ENCODE measurements at regions not wholly inside any gene's neighbourhood (a gene's known extent, or its start where the extent isn't known, plus 50 kb on each side); places are given as distances from the start of the nearest gene placed in this dataset.

DNA sequence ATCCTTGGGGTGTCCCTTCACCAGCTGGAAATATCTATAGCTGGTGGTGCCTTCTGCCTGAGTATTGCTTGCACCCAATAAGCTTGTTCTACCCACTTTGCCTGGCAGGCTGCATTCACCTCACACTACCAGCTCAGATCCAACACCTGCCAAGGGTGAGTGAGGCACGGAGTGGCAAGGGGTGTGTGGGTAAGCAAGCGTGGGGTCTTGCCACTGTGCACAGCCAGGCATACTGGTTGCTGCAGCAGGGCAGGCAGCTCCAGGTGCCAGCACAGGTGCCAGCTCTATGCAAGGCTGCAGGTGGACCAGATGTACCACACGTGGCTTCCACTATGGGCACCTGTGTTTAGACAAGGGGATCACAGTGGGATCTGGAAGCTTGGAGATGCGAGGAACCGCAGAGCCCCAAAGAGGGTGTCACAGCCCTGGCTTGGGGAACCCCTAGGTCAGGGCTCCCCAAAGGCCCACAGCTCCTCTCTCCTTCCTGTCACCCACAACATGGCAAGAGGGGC, 167.7 kb upstream of the MRPS30 start (continued):
- TF ChIP-seq, protein P1, sequence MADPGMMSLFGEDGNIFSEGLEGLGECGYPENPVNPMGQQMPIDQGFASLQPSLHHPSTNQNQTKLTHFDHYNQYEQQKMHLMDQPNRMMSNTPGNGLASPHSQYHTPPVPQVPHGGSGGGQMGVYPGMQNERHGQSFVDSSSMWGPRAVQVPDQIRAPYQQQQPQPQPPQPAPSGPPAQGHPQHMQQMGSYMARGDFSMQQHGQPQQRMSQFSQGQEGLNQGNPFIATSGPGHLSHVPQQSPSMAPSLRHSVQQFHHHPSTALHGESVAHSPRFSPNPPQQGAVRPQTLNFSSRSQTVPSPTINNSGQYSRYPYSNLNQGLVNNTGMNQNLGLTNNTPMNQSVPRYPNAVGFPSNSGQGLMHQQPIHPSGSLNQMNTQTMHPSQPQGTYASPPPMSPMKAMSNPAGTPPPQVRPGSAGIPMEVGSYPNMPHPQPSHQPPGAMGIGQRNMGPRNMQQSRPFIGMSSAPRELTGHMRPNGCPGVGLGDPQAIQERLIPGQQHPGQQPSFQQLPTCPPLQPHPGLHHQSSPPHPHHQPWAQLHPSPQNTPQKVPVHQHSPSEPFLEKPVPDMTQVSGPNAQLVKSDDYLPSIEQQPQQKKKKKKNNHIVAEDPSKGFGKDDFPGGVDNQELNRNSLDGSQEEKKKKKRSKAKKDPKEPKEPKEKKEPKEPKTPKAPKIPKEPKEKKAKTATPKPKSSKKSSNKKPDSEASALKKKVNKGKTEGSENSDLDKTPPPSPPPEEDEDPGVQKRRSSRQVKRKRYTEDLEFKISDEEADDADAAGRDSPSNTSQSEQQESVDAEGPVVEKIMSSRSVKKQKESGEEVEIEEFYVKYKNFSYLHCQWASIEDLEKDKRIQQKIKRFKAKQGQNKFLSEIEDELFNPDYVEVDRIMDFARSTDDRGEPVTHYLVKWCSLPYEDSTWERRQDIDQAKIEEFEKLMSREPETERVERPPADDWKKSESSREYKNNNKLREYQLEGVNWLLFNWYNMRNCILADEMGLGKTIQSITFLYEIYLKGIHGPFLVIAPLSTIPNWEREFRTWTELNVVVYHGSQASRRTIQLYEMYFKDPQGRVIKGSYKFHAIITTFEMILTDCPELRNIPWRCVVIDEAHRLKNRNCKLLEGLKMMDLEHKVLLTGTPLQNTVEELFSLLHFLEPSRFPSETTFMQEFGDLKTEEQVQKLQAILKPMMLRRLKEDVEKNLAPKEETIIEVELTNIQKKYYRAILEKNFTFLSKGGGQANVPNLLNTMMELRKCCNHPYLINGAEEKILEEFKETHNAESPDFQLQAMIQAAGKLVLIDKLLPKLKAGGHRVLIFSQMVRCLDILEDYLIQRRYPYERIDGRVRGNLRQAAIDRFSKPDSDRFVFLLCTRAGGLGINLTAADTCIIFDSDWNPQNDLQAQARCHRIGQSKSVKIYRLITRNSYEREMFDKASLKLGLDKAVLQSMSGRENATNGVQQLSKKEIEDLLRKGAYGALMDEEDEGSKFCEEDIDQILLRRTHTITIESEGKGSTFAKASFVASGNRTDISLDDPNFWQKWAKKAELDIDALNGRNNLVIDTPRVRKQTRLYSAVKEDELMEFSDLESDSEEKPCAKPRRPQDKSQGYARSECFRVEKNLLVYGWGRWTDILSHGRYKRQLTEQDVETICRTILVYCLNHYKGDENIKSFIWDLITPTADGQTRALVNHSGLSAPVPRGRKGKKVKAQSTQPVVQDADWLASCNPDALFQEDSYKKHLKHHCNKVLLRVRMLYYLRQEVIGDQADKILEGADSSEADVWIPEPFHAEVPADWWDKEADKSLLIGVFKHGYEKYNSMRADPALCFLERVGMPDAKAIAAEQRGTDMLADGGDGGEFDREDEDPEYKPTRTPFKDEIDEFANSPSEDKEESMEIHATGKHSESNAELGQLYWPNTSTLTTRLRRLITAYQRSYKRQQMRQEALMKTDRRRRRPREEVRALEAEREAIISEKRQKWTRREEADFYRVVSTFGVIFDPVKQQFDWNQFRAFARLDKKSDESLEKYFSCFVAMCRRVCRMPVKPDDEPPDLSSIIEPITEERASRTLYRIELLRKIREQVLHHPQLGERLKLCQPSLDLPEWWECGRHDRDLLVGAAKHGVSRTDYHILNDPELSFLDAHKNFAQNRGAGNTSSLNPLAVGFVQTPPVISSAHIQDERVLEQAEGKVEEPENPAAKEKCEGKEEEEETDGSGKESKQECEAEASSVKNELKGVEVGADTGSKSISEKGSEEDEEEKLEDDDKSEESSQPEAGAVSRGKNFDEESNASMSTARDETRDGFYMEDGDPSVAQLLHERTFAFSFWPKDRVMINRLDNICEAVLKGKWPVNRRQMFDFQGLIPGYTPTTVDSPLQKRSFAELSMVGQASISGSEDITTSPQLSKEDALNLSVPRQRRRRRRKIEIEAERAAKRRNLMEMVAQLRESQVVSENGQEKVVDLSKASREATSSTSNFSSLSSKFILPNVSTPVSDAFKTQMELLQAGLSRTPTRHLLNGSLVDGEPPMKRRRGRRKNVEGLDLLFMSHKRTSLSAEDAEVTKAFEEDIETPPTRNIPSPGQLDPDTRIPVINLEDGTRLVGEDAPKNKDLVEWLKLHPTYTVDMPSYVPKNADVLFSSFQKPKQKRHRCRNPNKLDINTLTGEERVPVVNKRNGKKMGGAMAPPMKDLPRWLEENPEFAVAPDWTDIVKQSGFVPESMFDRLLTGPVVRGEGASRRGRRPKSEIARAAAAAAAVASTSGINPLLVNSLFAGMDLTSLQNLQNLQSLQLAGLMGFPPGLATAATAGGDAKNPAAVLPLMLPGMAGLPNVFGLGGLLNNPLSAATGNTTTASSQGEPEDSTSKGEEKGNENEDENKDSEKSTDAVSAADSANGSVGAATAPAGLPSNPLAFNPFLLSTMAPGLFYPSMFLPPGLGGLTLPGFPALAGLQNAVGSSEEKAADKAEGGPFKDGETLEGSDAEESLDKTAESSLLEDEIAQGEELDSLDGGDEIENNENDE (IDR thresholded peaks at IDR 0.05; ENCODE audit: insufficient replicate concordance, low read length) = no peak
- no peak for TF ChIP-seq EGR1 (IDR thresholded peaks at IDR 0.05; ENCODE audit: borderline replicate concordance, low read depth, low read length)
- no peak for TF ChIP-seq SP2 (IDR thresholded peaks at IDR 0.05; ENCODE audit: low read length)
- no peak for TF ChIP-seq TEAD4 (IDR thresholded peaks at IDR 0.05; ENCODE audit: low read depth, low read length)
- no peak for TF ChIP-seq SIRT6 (IDR thresholded peaks at IDR 0.05; ENCODE audit: low read length)
- TF ChIP-seq RNF2 (IDR thresholded peaks at IDR 0.05; ENCODE audit: borderline replicate concordance, low read depth, low read length, missing control alignments, poor library complexity, severe bottlenecking) = no peak
- TF ChIP-seq POLR2A (IDR thresholded peaks at IDR 0.05; ENCODE audit: control extremely low read depth in 1 of 2, low read depth in 2 of 2, low read length in 2 of 2) = no peak
- TF ChIP-seq, protein P2, sequence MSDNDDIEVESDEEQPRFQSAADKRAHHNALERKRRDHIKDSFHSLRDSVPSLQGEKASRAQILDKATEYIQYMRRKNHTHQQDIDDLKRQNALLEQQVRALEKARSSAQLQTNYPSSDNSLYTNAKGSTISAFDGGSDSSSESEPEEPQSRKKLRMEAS (IDR thresholded peaks at IDR 0.05) = no peak
- TF ChIP-seq BACH1 (IDR thresholded peaks at IDR 0.05; ENCODE audit: low read length) = no peak
- no peak for TF ChIP-seq KDM4A (IDR thresholded peaks at IDR 0.05; ENCODE audit: low read depth, low read length, severe bottlenecking)
- no peak for TF ChIP-seq BRCA1 (IDR thresholded peaks at IDR 0.05; ENCODE audit: low read depth, low read length)
- no peak for TF ChIP-seq MAFK (IDR thresholded peaks at IDR 0.05; ENCODE audit: low read depth, low read length)

Measured in H1 (cell line).